ENCODE measurements at regions not wholly inside any gene's neighbourhood (a gene's known extent, or its start where the extent isn't known, plus 50 kb on each side); places are given as distances from the start of the nearest gene placed in this dataset.

GRCh38 chr10:47094126-47094525, 182.9 kb downstream of the PTPN20 start:
- H3K4me1 ChIP-seq: no peaks in the 10 kb centered on the region
- no peak for DNase-seq
- intact Hi-C loops (cut with DNase I; ENCODE audit: low total_unique reads): no loop called here
- no peak overlapping the region for H3K27ac ChIP-seq
- TF ChIP-seq CTCF (IDR thresholded peaks at IDR 0.05 in 8 of 11, conservative IDR thresholded peaks at IDR 0.05 in 3 of 11): no peak
- TF ChIP-seq POLR2AphosphoS5 (IDR thresholded peaks at IDR 0.05): no peak
- no peak for TF ChIP-seq POLR2A (IDR thresholded peaks at IDR 0.05)
- WGBS, 5 donors: 49 to 60% (median 52%) methylated on average over 9 of the region's 9 CpGs
- H3K9me3 ChIP-seq: no peaks in the 10 kb centered on the region
- no peaks in the 10 kb centered on the region for H3K27me3 ChIP-seq (replicated peaks in 1 of 7)
- H3K4me3 ChIP-seq: no peak overlapping the region
- no peaks in the 10 kb centered on the region for H3K36me3 ChIP-seq

GRCh38 chr10:47094636-47095035, 183.4 kb downstream of the PTPN20 start:
- no peak overlapping the region for H3K27ac ChIP-seq
- DNase-seq: no peak
- WGBS, 5 donors: 84 to 92% (median 88%) methylated on average over 10 of the region's 10 CpGs
- no peaks in the 10 kb centered on the region for H3K4me1 ChIP-seq
- no peaks in the 10 kb centered on the region for H3K36me3 ChIP-seq
- H3K4me3 ChIP-seq: no peak overlapping the region
- H3K9me3 ChIP-seq: no peaks in the 10 kb centered on the region
- H3K27me3 ChIP-seq (replicated peaks in 1 of 7): no peaks in the 10 kb centered on the region
- intact Hi-C loops (cut with DNase I; ENCODE audit: low total_unique reads): no loop called here
- no peak for TF ChIP-seq POLR2A (IDR thresholded peaks at IDR 0.05)
- no peak for TF ChIP-seq POLR2AphosphoS5 (IDR thresholded peaks at IDR 0.05)
- TF ChIP-seq CTCF (IDR thresholded peaks at IDR 0.05 in 8 of 11, conservative IDR thresholded peaks at IDR 0.05 in 3 of 11): no peak

GRCh38 chr10:47095211-47095610, 184.0 kb downstream of the PTPN20 start:
- Histone ChIP-seq H3K36me3 (no peaks in the 10 kb centered on the region), H3K27ac (no peak overlapping the region), H3K4me1 (no peaks in the 10 kb centered on the region), H3K9me3 (no peaks in the 10 kb centered on the region), H3K27me3 (replicated peaks in 1 of 7) (no peaks in the 10 kb centered on the region), H3K4me3 (no peak overlapping the region)
- TF ChIP-seq POLR2A (IDR thresholded peaks at IDR 0.05): no peak
- no peak for TF ChIP-seq POLR2AphosphoS5 (IDR thresholded peaks at IDR 0.05)
- TF ChIP-seq CTCF (IDR thresholded peaks at IDR 0.05 in 8 of 11, conservative IDR thresholded peaks at IDR 0.05 in 3 of 11): no peak
- WGBS, 5 donors: 87 to 97% (median 91%) methylated on average over 11 to 12 of the region's 12 CpGs
- intact Hi-C loops (cut with DNase I; ENCODE audit: low total_unique reads): no loop called here
- DNase-seq: no peak

- DNase-seq: no peak
- no peaks in the 10 kb centered on the region for H3K27me3 ChIP-seq (replicated peaks in 1 of 7)
- no peaks in the 10 kb centered on the region for H3K4me1 ChIP-seq
- intact Hi-C loops (cut with DNase I; ENCODE audit: low total_unique reads): no loop called here
- no peak overlapping the region for H3K4me3 ChIP-seq
- no peaks in the 10 kb centered on the region for H3K9me3 ChIP-seq
- TF ChIP-seq POLR2AphosphoS5 (IDR thresholded peaks at IDR 0.05) (no peak), CTCF (IDR thresholded peaks at IDR 0.05 in 8 of 11, conservative IDR thresholded peaks at IDR 0.05 in 3 of 11) (no peak), POLR2A (IDR thresholded peaks at IDR 0.05) (no peak)
- WGBS, 5 donors: 79 to 91% (median 87%) methylated on average over 17 of the region's 17 CpGs
- H3K27ac ChIP-seq: no peak overlapping the region
- no peaks in the 10 kb centered on the region for H3K36me3 ChIP-seq
Observed at GRCh38 chr10:47095848-47096612, 184.8 kb downstream of the PTPN20 start.

Data from spleen (tissue), 11 donors.